Caco-2 (cell line): ENCODE measurements at regions not wholly inside any gene's neighbourhood (a gene's known extent, or its start where the extent isn't known, plus 50 kb on each side); places are given as distances from the start of the nearest gene placed in this dataset.

ENCODE experiments used
- BruUV-seq: library from RNA; stranded (reverse); fragments of 400-500 nt; replicated peaks from 2 replicates; lab custom pipeline; 2021; lab: Mats Ljungman, UMichigan
- CTCF ChIA-PET: fragments of 300-600 bp; sonication (Branson Sonifier 250); formaldehyde crosslinking; loops from one replicate; lab custom pipeline; 2022; ENCODE audit warnings: antibody characterized with exemption; lab: Charles Lee
- POLR2A ChIA-PET: fragments of 300-600 bp; sonication (Branson Sonifier 250); formaldehyde crosslinking; loops from one replicate; lab custom pipeline; 2022; ENCODE audit warnings: antibody characterized with exemption; lab: Charles Lee
- DNase-seq, 2 experiments: peaks; one replicate each; pipeline versions ENCODE4 v3.0.0 to v3.0.0-alpha.2; 2020 to 2022
- H3K27me3 ChIP-seq: replicated peaks from 2 replicates; pipeline ENCODE4 v1.6.0; 2011; ENCODE audit warnings: low read length; ENCODE audit not compliant: control insufficient read depth, insufficient read depth
- H3K36me3 ChIP-seq: 2 replicates; pipeline ENCODE4 v1.5.1; 2011; ENCODE audit warnings: low read length; ENCODE audit not compliant: control insufficient read depth, insufficient read depth
- H3K4me1 ChIP-seq: fragments of 250-450 bp; sonication (Bioruptor Pico); 2 replicates; pipeline ENCODE4 v1.5.1; 2020; ENCODE audit warnings: mild to moderate bottlenecking
- H3K4me3 ChIP-seq: 2 replicates; pipeline ENCODE4 v1.5.1; 2011; ENCODE audit warnings: low read depth, mild to moderate bottlenecking, control low read depth, low read length
- H3K9me3 ChIP-seq: fragments of 250-450 bp; sonication (Bioruptor Pico); 2 replicates; pipeline ENCODE4 v1.5.1; 2020; ENCODE audit warnings: mild to moderate bottlenecking, moderate library complexity
- H3K27ac Mint-ChIP-seq: one replicate; pipeline ENCODE4 v1.8.0; 2022; ENCODE audit warnings: mixed read lengths; ENCODE audit not compliant: unreplicated experiment
- H3K27me3 Mint-ChIP-seq: one replicate; pipeline ENCODE4 v1.8.0; 2022; ENCODE audit warnings: mixed read lengths; ENCODE audit not compliant: insufficient read depth, unreplicated experiment
- H3K36me3 Mint-ChIP-seq: one replicate; pipeline ENCODE4 v1.8.0; 2022; ENCODE audit warnings: mild to moderate bottlenecking, mixed read lengths; ENCODE audit not compliant: insufficient read depth, unreplicated experiment
- H3K4me1 Mint-ChIP-seq: one replicate; pipeline ENCODE4 v1.8.0; 2022; ENCODE audit warnings: low read depth, mixed read lengths; ENCODE audit not compliant: unreplicated experiment
- H3K4me3 Mint-ChIP-seq: one replicate; pipeline ENCODE4 v1.8.0; 2022; ENCODE audit warnings: mild to moderate bottlenecking, moderate library complexity, mixed read lengths; ENCODE audit not compliant: unreplicated experiment
- H3K9me3 Mint-ChIP-seq: one replicate; pipeline ENCODE4 v1.8.0; 2022; ENCODE audit warnings: mixed read lengths; ENCODE audit not compliant: unreplicated experiment
- intact Hi-C: fragments of 100-400 bp; cut with micrococcal nuclease; formaldehyde crosslinking; loops from one replicate; pipeline ENCODE4 v1.10.0; 2022; ENCODE audit not compliant: unreplicated experiment
- TF ChIP-seq, protein P1 (sequence below), 2 experiments: fragments of 200-600 bp in 1 of 2; IDR thresholded peaks; 1 replicate in 1 of 2; 2 replicates in 1 of 2; pipeline versions ENCODE4 v1.5.1 to v1.8.0; 2011 to 2022; ENCODE audit warnings: antibody characterized with exemption in 1 of 2, control low read depth in 1 of 2, inconsistent platforms in 1 of 2, low read depth in 1 of 2, low read length in 1 of 2, mild to moderate bottlenecking in 1 of 2, moderate library complexity in 1 of 2; ENCODE audit not compliant: insufficient read depth in 1 of 2, severe bottlenecking in 1 of 2, unreplicated experiment in 1 of 2

DNA sequence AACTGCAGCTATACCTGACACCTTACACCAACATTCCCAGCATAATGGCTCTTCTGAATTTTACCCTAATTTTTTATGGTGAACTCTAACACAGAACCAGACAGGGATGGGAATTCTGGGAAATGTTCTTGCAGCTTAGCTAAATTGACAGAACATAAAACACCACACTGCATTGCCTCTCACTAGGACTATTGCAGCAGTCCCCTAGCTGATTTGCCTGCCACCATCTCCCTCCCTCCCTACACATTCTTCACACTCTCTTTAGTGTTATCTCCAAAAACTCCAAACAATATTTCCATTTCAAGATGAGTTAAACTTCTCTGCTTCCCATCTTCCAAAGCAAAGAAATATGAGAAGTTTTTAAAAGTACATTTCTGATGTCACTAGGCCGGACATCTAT is 733.9 kb upstream of the INTU start:
- H3K27ac Mint-ChIP-seq: no peak overlapping the region
- DNase-seq: no peak
- TF ChIP-seq, protein P1, sequence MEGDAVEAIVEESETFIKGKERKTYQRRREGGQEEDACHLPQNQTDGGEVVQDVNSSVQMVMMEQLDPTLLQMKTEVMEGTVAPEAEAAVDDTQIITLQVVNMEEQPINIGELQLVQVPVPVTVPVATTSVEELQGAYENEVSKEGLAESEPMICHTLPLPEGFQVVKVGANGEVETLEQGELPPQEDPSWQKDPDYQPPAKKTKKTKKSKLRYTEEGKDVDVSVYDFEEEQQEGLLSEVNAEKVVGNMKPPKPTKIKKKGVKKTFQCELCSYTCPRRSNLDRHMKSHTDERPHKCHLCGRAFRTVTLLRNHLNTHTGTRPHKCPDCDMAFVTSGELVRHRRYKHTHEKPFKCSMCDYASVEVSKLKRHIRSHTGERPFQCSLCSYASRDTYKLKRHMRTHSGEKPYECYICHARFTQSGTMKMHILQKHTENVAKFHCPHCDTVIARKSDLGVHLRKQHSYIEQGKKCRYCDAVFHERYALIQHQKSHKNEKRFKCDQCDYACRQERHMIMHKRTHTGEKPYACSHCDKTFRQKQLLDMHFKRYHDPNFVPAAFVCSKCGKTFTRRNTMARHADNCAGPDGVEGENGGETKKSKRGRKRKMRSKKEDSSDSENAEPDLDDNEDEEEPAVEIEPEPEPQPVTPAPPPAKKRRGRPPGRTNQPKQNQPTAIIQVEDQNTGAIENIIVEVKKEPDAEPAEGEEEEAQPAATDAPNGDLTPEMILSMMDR (IDR thresholded peaks at IDR 0.05; ENCODE audit: insufficient read depth in 1 of 2, low read depth in 1 of 2, low read length in 1 of 2, severe bottlenecking in 1 of 2, unreplicated experiment in 1 of 2): no peak
- intact Hi-C loops: no loop called here
- BruUV-seq: no TSS peak
- H3K9me3 ChIP-seq: no peaks in the 10 kb centered on the region; the same call in 1 of the 2 replicates
- no peaks in the 10 kb centered on the region for H3K4me1 ChIP-seq
- no peaks in the 10 kb centered on the region for H3K27me3 Mint-ChIP-seq
- H3K36me3 Mint-ChIP-seq: no peaks in the 10 kb centered on the region
- H3K4me3 Mint-ChIP-seq: no peak overlapping the region
- no peak overlapping the region for H3K4me3 ChIP-seq
- H3K9me3 Mint-ChIP-seq: peaks cover 35% of the 10 kb centered on the region
- no peaks in the 10 kb centered on the region for H3K4me1 Mint-ChIP-seq
- ChIA-PET POLR2A (no interaction called here), CTCF (no interaction called here)
- H3K27me3 ChIP-seq: no peaks in the 10 kb centered on the region
- H3K36me3 ChIP-seq: no peaks in the 10 kb centered on the region

- Histone ChIP-seq H3K36me3 (no peaks in the 10 kb centered on the region), H3K9me3 (no peaks in the 10 kb centered on the region; the same call in 1 of the 2 replicates), H3K4me3 (no peak overlapping the region), H3K4me1 (no peaks in the 10 kb centered on the region), H3K27me3 (no peaks in the 10 kb centered on the region)
- BruUV-seq: no TSS peak
- intact Hi-C loops: no loop called here
- H3K4me1 Mint-ChIP-seq: no peaks in the 10 kb centered on the region
- H3K36me3 Mint-ChIP-seq: no peaks in the 10 kb centered on the region
- no peak overlapping the region for H3K4me3 Mint-ChIP-seq
- H3K9me3 Mint-ChIP-seq: peaks cover 35% of the 10 kb centered on the region
- H3K27me3 Mint-ChIP-seq: no peaks in the 10 kb centered on the region
- ChIA-PET POLR2A (no interaction called here), CTCF (no interaction called here)
- TF ChIP-seq, protein P1 (IDR thresholded peaks at IDR 0.05; ENCODE audit: insufficient read depth in 1 of 2, low read depth in 1 of 2, low read length in 1 of 2, severe bottlenecking in 1 of 2, unreplicated experiment in 1 of 2): no peak
- no peak for DNase-seq
- no peak overlapping the region for H3K27ac Mint-ChIP-seq
Measured at GRCh38 chr4:126899331-126899801, 733.4 kb upstream of the INTU start.

- POLR2A ChIA-PET: no interaction called here
- H3K4me3 ChIP-seq: no peak overlapping the region
- Mint-ChIP-seq H3K27me3 (no peaks in the 10 kb centered on the region), H3K4me3 (no peak overlapping the region), H3K27ac (no peak overlapping the region), H3K4me1 (no peaks in the 10 kb centered on the region), H3K9me3 (no peaks in the 10 kb centered on the region), H3K36me3 (no peaks in the 10 kb centered on the region)
- TF ChIP-seq, protein P1 (IDR thresholded peaks at IDR 0.05; ENCODE audit: insufficient read depth in 1 of 2, low read depth in 1 of 2, low read length in 1 of 2, severe bottlenecking in 1 of 2, unreplicated experiment in 1 of 2): no peak
- H3K9me3 ChIP-seq: no peaks in the 10 kb centered on the region
- CTCF ChIA-PET: no interaction called here
- no peak for DNase-seq
- no TSS peak for BruUV-seq
- H3K27me3 ChIP-seq: no peaks in the 10 kb centered on the region
- no peaks in the 10 kb centered on the region for H3K36me3 ChIP-seq
- intact Hi-C loops: no loop called here
- H3K4me1 ChIP-seq: no peaks in the 10 kb centered on the region
Measured at GRCh38 chr4:126906466-126906865, 726.3 kb upstream of the INTU start.
